ENCODE measurements at regions not wholly inside any gene's neighbourhood (a gene's known extent, or its start where the extent isn't known, plus 50 kb on each side); places are given as distances from the start of the nearest gene placed in this dataset.
"Not testable (repeated sequence)": the region's sequence is repeated elsewhere in the genome, so short reads cannot be mapped to it uniquely, and the experiment has no call there.

GRCh38 chr14:105982664-105983063 is 456.3 kb downstream of the TMEM121 start:
- no peak overlapping the region for H3K27ac ChIP-seq (replicated peaks)
- no peak for TF ChIP-seq CTCF (IDR thresholded peaks at IDR 0.05; ENCODE audit: borderline replicate concordance)
- H3K4me1 ChIP-seq: no peaks in the 10 kb centered on the region
- no peaks in the 10 kb centered on the region for H3K9me3 ChIP-seq (replicated peaks)
- no peak overlapping the region for H3K4me3 ChIP-seq
- intact Hi-C loops (cut with micrococcal nuclease): no loop called here
- peaks cover 30% of the 10 kb centered on the region for H3K27me3 ChIP-seq (ENCODE audit: low read depth)
- no peaks in the 10 kb centered on the region for H3K36me3 ChIP-seq
- DNase-seq: no peak

GRCh38 chr14:105986894-105987284 is 460.5 kb downstream of the TMEM121 start:
- Histone ChIP-seq H3K4me1 (no peaks in the 10 kb centered on the region), H3K36me3 (no peaks in the 10 kb centered on the region), H3K4me3 (no peak overlapping the region), H3K27ac (replicated peaks) (no peak overlapping the region), H3K9me3 (replicated peaks) (no peaks in the 10 kb centered on the region), H3K27me3 (ENCODE audit: low read depth) (peaks cover 45% of the 10 kb centered on the region)
- TF ChIP-seq CTCF (IDR thresholded peaks at IDR 0.05; ENCODE audit: borderline replicate concordance): no peak
- no peak for DNase-seq
- intact Hi-C loops (cut with micrococcal nuclease): no loop called here

GRCh38 chr14:105987563-105987962 is 461.2 kb downstream of the TMEM121 start:
- Histone ChIP-seq H3K27ac (replicated peaks) (no peak overlapping the region), H3K4me3 (no peak overlapping the region), H3K4me1 (no peaks in the 10 kb centered on the region), H3K36me3 (no peaks in the 10 kb centered on the region), H3K27me3 (ENCODE audit: low read depth) (peaks cover 45% of the 10 kb centered on the region), H3K9me3 (replicated peaks) (no peaks in the 10 kb centered on the region)
- no peak for DNase-seq
- no peak for TF ChIP-seq CTCF (IDR thresholded peaks at IDR 0.05; ENCODE audit: borderline replicate concordance)
- intact Hi-C loops (cut with micrococcal nuclease): no loop called here

- no peak overlapping the region for H3K27ac ChIP-seq (replicated peaks)
- no peak overlapping the region for H3K4me3 ChIP-seq
- no peak for TF ChIP-seq CTCF (IDR thresholded peaks at IDR 0.05; ENCODE audit: borderline replicate concordance)
- H3K9me3 ChIP-seq (replicated peaks): no peaks in the 10 kb centered on the region
- no peaks in the 10 kb centered on the region for H3K36me3 ChIP-seq
- DNase-seq: no peak
- intact Hi-C loops (cut with micrococcal nuclease): no loop called here
- no peaks in the 10 kb centered on the region for H3K4me1 ChIP-seq
- H3K27me3 ChIP-seq (ENCODE audit: low read depth): peaks cover 58% of the 10 kb centered on the region
Observed at GRCh38 chr14:105989566-105990302, 463.4 kb downstream of the TMEM121 start.

- H3K4me1 ChIP-seq; H3K9me3 ChIP-seq (replicated peaks); H3K27ac ChIP-seq (replicated peaks); DNase-seq; intact Hi-C loops (cut with micrococcal nuclease); H3K4me3 ChIP-seq; H3K36me3 ChIP-seq: not testable (repeated sequence)
- H3K27me3 ChIP-seq (ENCODE audit: low read depth): peaks cover 46% of the 10 kb centered on the region
Observed at GRCh38 chr14:105991677-105992076, 465.3 kb downstream of the TMEM121 start.

GRCh38 chr14:105993814-105994213 is 467.4 kb downstream of the TMEM121 start:
- intact Hi-C loops (cut with micrococcal nuclease): no loop called here
- no peak for TF ChIP-seq CTCF (IDR thresholded peaks at IDR 0.05; ENCODE audit: borderline replicate concordance)
- Histone ChIP-seq H3K9me3 (replicated peaks) (no peaks in the 10 kb centered on the region), H3K4me3 (no peak overlapping the region), H3K36me3 (no peaks in the 10 kb centered on the region), H3K4me1 (no peaks in the 10 kb centered on the region), H3K27me3 (ENCODE audit: low read depth) (peaks cover 31% of the 10 kb centered on the region), H3K27ac (replicated peaks) (no peak overlapping the region)
- no peak for DNase-seq

- H3K9me3 ChIP-seq (replicated peaks); H3K4me3 ChIP-seq; DNase-seq; H3K36me3 ChIP-seq; intact Hi-C loops (cut with micrococcal nuclease); H3K27ac ChIP-seq (replicated peaks); H3K4me1 ChIP-seq: not testable (repeated sequence)
- H3K27me3 ChIP-seq (ENCODE audit: low read depth): peaks cover 23% of the 10 kb centered on the region
Observed at GRCh38 chr14:105995011-105995710, 468.8 kb downstream of the TMEM121 start.

GRCh38 chr14:105998597-105998996 is 472.2 kb downstream of the TMEM121 start:
- H3K4me3 ChIP-seq; intact Hi-C loops (cut with micrococcal nuclease); H3K36me3 ChIP-seq; H3K9me3 ChIP-seq (replicated peaks); DNase-seq; H3K27ac ChIP-seq (replicated peaks); H3K4me1 ChIP-seq: not testable (repeated sequence)
- H3K27me3 ChIP-seq (ENCODE audit: low read depth): peaks cover 14% of the 10 kb centered on the region
